ENCODE measurements at regions not wholly inside any gene's neighbourhood (a gene's known extent, or its start where the extent isn't known, plus 50 kb on each side); places are given as distances from the start of the nearest gene placed in this dataset.
"Not testable (repeated sequence)": the region's sequence is repeated elsewhere in the genome, so short reads cannot be mapped to it uniquely, and the experiment has no call there.

- no peak for DNase-seq
These were observed 51.3 kb upstream of the LARGE1 start for GRCh38 chr22:33971561-33971961.

- no peak for DNase-seq
These were observed 55.6 kb upstream of the LARGE1 start for GRCh38 chr22:33975841-33976240.

GRCh38 chr22:33983558-33983957, 63.3 kb upstream of the LARGE1 start:
- no peak for DNase-seq

- DNase-seq, result no peak
These were observed 63.9 kb upstream of the LARGE1 start for GRCh38 chr22:33984211-33984610.

GRCh38 chr22:33984656-33985285, 64.5 kb upstream of the LARGE1 start:
- DNase-seq, result no peak

GRCh38 chr22:33985506-33985905, 65.2 kb upstream of the LARGE1 start:
- no peak for DNase-seq

- no peak for DNase-seq
These were observed 66.0 kb upstream of the LARGE1 start for GRCh38 chr22:33986167-33986771.

- DNase-seq, result no peak
These were observed 66.7 kb upstream of the LARGE1 start for GRCh38 chr22:33986954-33987353.

- DNase-seq, result not testable (repeated sequence)
These were observed 69.0 kb upstream of the LARGE1 start for GRCh38 chr22:33989263-33989662.

- DNase-seq, result no peak
These were observed 71.3 kb upstream of the LARGE1 start for GRCh38 chr22:33991620-33992019.

- no peak for DNase-seq
These were observed 76.5 kb upstream of the LARGE1 start for GRCh38 chr22:33996824-33997223.

- no peak for DNase-seq
These were observed 80.7 kb upstream of the LARGE1 start for GRCh38 chr22:34000879-34001526.

GRCh38 chr22:34001701-34002466, 81.6 kb upstream of the LARGE1 start:
- no peak for DNase-seq

GRCh38 chr22:34004058-34004457, 83.8 kb upstream of the LARGE1 start:
- no peak for DNase-seq

- no peak for DNase-seq
These were observed 90.0 kb upstream of the LARGE1 start for GRCh38 chr22:34010259-34010658.

GRCh38 chr22:34015642-34016041, 95.4 kb upstream of the LARGE1 start:
- no peak for DNase-seq

GRCh38 chr22:34017205-34017604, 96.9 kb upstream of the LARGE1 start:
- no peak for DNase-seq

- DNase-seq, result no peak
These were observed 99.0 kb upstream of the LARGE1 start for GRCh38 chr22:34019190-34019845.

GRCh38 chr22:34035209-34035608, 114.9 kb upstream of the LARGE1 start:
- DNase-seq, result no peak

GRCh38 chr22:34036931-34037330, 116.7 kb upstream of the LARGE1 start:
- DNase-seq, result no peak

GRCh38 chr22:34038801-34039555, 118.7 kb upstream of the LARGE1 start:
- DNase-seq, result no peak

GRCh38 chr22:34045311-34045710, 125.0 kb upstream of the LARGE1 start:
- DNase-seq, result no peak
